Vagina (tissue), 2 donors: ENCODE measurements at regions not wholly inside any gene's neighbourhood (a gene's known extent, or its start where the extent isn't known, plus 50 kb on each side); places are given as distances from the start of the nearest gene placed in this dataset.

Source experiments
- POLR2A ChIP-seq, 2 donors: fragments of 450-650 bp; IDR thresholded peaks; one replicate each; pipeline ENCODE4 v1.6.1; 2017; ENCODE audit warnings: antibody characterized with exemption in 2 of 2, mild to moderate bottlenecking in 2 of 2, moderate library complexity in 2 of 2
- TF ChIP-seq, protein P1 (sequence below), 3 experiments: fragments of 450-650 bp in 2 of 3; fragments of 200-600 bp in 1 of 3; sonication (generic) in 1 of 3; IDR thresholded peaks; one replicate each; pipeline ENCODE4 v1.5.1; 2017 to 2019; ENCODE audit warnings: antibody characterized with exemption in 3 of 3, mild to moderate bottlenecking in 2 of 3, moderate library complexity in 2 of 3

- TF ChIP-seq, protein P1, sequence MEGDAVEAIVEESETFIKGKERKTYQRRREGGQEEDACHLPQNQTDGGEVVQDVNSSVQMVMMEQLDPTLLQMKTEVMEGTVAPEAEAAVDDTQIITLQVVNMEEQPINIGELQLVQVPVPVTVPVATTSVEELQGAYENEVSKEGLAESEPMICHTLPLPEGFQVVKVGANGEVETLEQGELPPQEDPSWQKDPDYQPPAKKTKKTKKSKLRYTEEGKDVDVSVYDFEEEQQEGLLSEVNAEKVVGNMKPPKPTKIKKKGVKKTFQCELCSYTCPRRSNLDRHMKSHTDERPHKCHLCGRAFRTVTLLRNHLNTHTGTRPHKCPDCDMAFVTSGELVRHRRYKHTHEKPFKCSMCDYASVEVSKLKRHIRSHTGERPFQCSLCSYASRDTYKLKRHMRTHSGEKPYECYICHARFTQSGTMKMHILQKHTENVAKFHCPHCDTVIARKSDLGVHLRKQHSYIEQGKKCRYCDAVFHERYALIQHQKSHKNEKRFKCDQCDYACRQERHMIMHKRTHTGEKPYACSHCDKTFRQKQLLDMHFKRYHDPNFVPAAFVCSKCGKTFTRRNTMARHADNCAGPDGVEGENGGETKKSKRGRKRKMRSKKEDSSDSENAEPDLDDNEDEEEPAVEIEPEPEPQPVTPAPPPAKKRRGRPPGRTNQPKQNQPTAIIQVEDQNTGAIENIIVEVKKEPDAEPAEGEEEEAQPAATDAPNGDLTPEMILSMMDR (IDR thresholded peaks at IDR 0.05) = no peak
- TF ChIP-seq POLR2A (IDR thresholded peaks at IDR 0.05) = no peak
Observed at GRCh38 chr10:23725548-23725947, 286.7 kb downstream of the OTUD1 start.
